GM23338 (cell line): ENCODE measurements at regions not wholly inside any gene's neighbourhood (a gene's known extent, or its start where the extent isn't known, plus 50 kb on each side); places are given as distances from the start of the nearest gene placed in this dataset.

ENCODE experiments used
- ATAC-seq: fragments of 200-7000 bp; cut with Tn5 transposase; 3 replicates; pipeline ENCODE4 v1.9.1; 2020
- DNase-seq: peaks from one replicate; pipeline ENCODE4 v3.0.0-alpha.2; 2015; ENCODE audit warnings: low spot score
- H2AFZ ChIP-seq: fragments of 200-600 bp; sonication (generic); 2 replicates; pipeline ENCODE4 v1.8.0; 2016; ENCODE audit warnings: antibody characterized with exemption, mild to moderate bottlenecking, moderate library complexity
- H3F3A ChIP-seq: fragments of 200-600 bp; sonication (generic); replicated peaks from 2 replicates; pipeline ENCODE4 v1.8.0; 2017; ENCODE audit warnings: antibody characterized with exemption, mixed run types, low read depth
- H3K27ac ChIP-seq: fragments of 200-600 bp; sonication (generic); 2 replicates; pipeline ENCODE4 v1.6.1; 2016; ENCODE audit warnings: low read depth
- H3K27me3 ChIP-seq: fragments of 200-600 bp; sonication (generic); 2 replicates; pipeline ENCODE4 v1.8.0; 2016; ENCODE audit warnings: mild to moderate bottlenecking, mixed run types, moderate library complexity; ENCODE audit not compliant: insufficient read depth
- H3K36me3 ChIP-seq: fragments of 200-600 bp; sonication (generic); 2 replicates; pipeline ENCODE4 v1.8.0; 2016; ENCODE audit warnings: mild to moderate bottlenecking; ENCODE audit not compliant: insufficient read depth
- H3K4me1 ChIP-seq: fragments of 200-600 bp; sonication (generic); 2 replicates; pipeline ENCODE4 v1.8.0; 2016; ENCODE audit warnings: mild to moderate bottlenecking, moderate library complexity; ENCODE audit not compliant: insufficient read depth
- H3K4me2 ChIP-seq: fragments of 200-600 bp; sonication (generic); 2 replicates; pipeline ENCODE4 v1.7.1; 2017; ENCODE audit warnings: mixed run types
- H3K4me3 ChIP-seq: fragments of 200-600 bp; sonication (generic); 2 replicates; pipeline ENCODE4 v1.6.1; 2016; ENCODE audit warnings: mixed run types
- H3K79me2 ChIP-seq: fragments of 200-600 bp; sonication (generic); replicated peaks from 2 replicates; pipeline ENCODE4 v1.8.0; 2017; ENCODE audit warnings: mild to moderate bottlenecking; ENCODE audit not compliant: insufficient read depth
- H3K9me2 ChIP-seq: fragments of 200-600 bp; sonication (generic); 2 replicates; pipeline ENCODE4 v1.8.0; 2017; ENCODE audit not compliant: insufficient read depth
- H4K20me1 ChIP-seq: fragments of 200-600 bp; sonication (generic); replicated peaks from 2 replicates; pipeline ENCODE4 v1.8.0; 2017; ENCODE audit warnings: mild to moderate bottlenecking; ENCODE audit not compliant: insufficient read depth
- H3K27ac Mint-ChIP-seq: 2 replicates; pipeline ENCODE4 v1.8.0; 2020; ENCODE audit warnings: inconsistent platforms, mild to moderate bottlenecking, moderate library complexity, mixed read lengths
- H3K27me3 Mint-ChIP-seq: 3 replicates; pipeline ENCODE4 v1.8.0; 2022; ENCODE audit warnings: low read depth, mild to moderate bottlenecking, moderate library complexity, mixed read lengths, inconsistent platforms; ENCODE audit not compliant: insufficient read depth, poor library complexity
- H3K36me3 Mint-ChIP-seq: 3 replicates; pipeline ENCODE4 v1.8.0; 2021; ENCODE audit warnings: low read depth, mild to moderate bottlenecking, inconsistent platforms, moderate library complexity, mixed read lengths
- H3K4me1 Mint-ChIP-seq: 3 replicates; pipeline ENCODE4 v1.8.0; 2020; ENCODE audit warnings: mild to moderate bottlenecking, inconsistent platforms, mixed read lengths
- H3K4me3 Mint-ChIP-seq: 3 replicates; pipeline ENCODE4 v1.8.0; 2021; ENCODE audit warnings: moderate library complexity, mild to moderate bottlenecking, inconsistent platforms, mixed read lengths
- H3K9me3 Mint-ChIP-seq: 3 replicates; pipeline ENCODE4 v1.8.0; 2020; ENCODE audit warnings: moderate library complexity, mild to moderate bottlenecking, inconsistent platforms, mixed read lengths
- CREB1 ChIP-seq: fragments of 250-450 bp; sonication (Bioruptor Pico); IDR thresholded peaks from 2 replicates; pipeline ENCODE4 v1.5.0; 2020; ENCODE audit warnings: low read depth, mild to moderate bottlenecking, moderate library complexity
- EZH2phosphoT487 ChIP-seq: fragments of 200-600 bp; sonication (generic); IDR thresholded peaks from one replicate; pipeline ENCODE4 v1.8.1; 2018; ENCODE audit warnings: antibody characterized with exemption; ENCODE audit not compliant: unreplicated experiment
- JUNB ChIP-seq: IDR thresholded peaks from one replicate; pipeline ENCODE4 v1.6.1; 2016; ENCODE audit warnings: antibody characterized with exemption; ENCODE audit not compliant: unreplicated experiment
- NANOG ChIP-seq: IDR thresholded peaks from 2 replicates; pipeline ENCODE4 v1.6.1; 2016; ENCODE audit warnings: antibody characterized with exemption, borderline replicate concordance
- STAT1 ChIP-seq: IDR thresholded peaks from one replicate; pipeline ENCODE4 v1.6.1; 2016; ENCODE audit warnings: antibody characterized with exemption; ENCODE audit not compliant: unreplicated experiment
- ZNF114 ChIP-seq: fragments of 250-450 bp; sonication (Bioruptor Pico); IDR thresholded peaks from 2 replicates; pipeline ENCODE4 v1.5.0; 2020; ENCODE audit warnings: mild to moderate bottlenecking, moderate library complexity
- TF ChIP-seq, protein P1 (sequence below), 2 experiments: fragments of 200-600 bp in 1 of 2; sonication (generic) in 1 of 2; conservative IDR thresholded peaks; 2 replicates each; pipeline versions ENCODE4 v1.5.1 to v1.6.1; 2016 to 2017; ENCODE audit warnings: antibody characterized with exemption in 2 of 2, low read depth in 2 of 2, mild to moderate bottlenecking in 2 of 2, moderate library complexity in 1 of 2
- TF ChIP-seq, protein P2 (sequence below): IDR thresholded peaks from one replicate; pipeline ENCODE4 v1.6.1; 2018; ENCODE audit warnings: antibody characterized with exemption; ENCODE audit not compliant: unreplicated experiment

DNA sequence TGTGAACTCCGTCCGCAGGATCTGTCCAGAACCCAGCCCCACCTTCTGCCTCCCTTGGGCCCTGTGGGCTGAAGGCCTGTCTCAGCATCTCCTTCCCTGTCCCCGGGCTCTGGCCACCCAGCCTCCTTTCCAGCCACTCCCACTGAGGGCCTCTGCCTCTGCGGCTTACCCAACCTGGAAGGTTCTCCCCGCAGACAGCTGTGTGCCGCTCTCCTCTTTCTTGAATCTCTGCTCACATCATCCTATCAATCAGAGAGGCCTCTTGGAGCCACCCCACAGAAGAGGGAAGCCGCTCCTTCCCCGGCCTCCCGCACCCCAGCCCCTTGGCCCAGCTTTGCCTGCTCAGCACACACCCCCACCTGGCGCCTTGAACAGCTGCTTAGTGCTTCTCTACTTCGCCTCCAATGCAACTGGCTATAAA, 81.5 kb upstream of the UNC5A start:
- no peak overlapping the region for H3K27ac ChIP-seq
- no peaks in the 10 kb centered on the region for H3K9me2 ChIP-seq
- Mint-ChIP-seq H3K4me1 (peaks cover 36% of the 10 kb centered on the region), H3K36me3 (no peaks in the 10 kb centered on the region; the same call in 2 of the 3 replicates), H3K27me3 (peaks cover 17% of the 10 kb centered on the region), H3K27ac (no peak overlapping the region), H3K9me3 (no peaks in the 10 kb centered on the region), H3K4me3 (no peak overlapping the region)
- no peak for TF ChIP-seq JUNB
- no peak for TF ChIP-seq CREB1 (CRISPR knock-in tag)
- no peak for TF ChIP-seq ZNF114 (CRISPR knock-in tag)
- no peak for TF ChIP-seq STAT1
- TF ChIP-seq NANOG: no peak
- TF ChIP-seq EZH2phosphoT487: no peak
- TF ChIP-seq, protein P1, sequence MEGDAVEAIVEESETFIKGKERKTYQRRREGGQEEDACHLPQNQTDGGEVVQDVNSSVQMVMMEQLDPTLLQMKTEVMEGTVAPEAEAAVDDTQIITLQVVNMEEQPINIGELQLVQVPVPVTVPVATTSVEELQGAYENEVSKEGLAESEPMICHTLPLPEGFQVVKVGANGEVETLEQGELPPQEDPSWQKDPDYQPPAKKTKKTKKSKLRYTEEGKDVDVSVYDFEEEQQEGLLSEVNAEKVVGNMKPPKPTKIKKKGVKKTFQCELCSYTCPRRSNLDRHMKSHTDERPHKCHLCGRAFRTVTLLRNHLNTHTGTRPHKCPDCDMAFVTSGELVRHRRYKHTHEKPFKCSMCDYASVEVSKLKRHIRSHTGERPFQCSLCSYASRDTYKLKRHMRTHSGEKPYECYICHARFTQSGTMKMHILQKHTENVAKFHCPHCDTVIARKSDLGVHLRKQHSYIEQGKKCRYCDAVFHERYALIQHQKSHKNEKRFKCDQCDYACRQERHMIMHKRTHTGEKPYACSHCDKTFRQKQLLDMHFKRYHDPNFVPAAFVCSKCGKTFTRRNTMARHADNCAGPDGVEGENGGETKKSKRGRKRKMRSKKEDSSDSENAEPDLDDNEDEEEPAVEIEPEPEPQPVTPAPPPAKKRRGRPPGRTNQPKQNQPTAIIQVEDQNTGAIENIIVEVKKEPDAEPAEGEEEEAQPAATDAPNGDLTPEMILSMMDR (conservative IDR thresholded peaks at IDR 0.05; ENCODE audit: low read depth in 2 of 2): no peak
- TF ChIP-seq, protein P2, sequence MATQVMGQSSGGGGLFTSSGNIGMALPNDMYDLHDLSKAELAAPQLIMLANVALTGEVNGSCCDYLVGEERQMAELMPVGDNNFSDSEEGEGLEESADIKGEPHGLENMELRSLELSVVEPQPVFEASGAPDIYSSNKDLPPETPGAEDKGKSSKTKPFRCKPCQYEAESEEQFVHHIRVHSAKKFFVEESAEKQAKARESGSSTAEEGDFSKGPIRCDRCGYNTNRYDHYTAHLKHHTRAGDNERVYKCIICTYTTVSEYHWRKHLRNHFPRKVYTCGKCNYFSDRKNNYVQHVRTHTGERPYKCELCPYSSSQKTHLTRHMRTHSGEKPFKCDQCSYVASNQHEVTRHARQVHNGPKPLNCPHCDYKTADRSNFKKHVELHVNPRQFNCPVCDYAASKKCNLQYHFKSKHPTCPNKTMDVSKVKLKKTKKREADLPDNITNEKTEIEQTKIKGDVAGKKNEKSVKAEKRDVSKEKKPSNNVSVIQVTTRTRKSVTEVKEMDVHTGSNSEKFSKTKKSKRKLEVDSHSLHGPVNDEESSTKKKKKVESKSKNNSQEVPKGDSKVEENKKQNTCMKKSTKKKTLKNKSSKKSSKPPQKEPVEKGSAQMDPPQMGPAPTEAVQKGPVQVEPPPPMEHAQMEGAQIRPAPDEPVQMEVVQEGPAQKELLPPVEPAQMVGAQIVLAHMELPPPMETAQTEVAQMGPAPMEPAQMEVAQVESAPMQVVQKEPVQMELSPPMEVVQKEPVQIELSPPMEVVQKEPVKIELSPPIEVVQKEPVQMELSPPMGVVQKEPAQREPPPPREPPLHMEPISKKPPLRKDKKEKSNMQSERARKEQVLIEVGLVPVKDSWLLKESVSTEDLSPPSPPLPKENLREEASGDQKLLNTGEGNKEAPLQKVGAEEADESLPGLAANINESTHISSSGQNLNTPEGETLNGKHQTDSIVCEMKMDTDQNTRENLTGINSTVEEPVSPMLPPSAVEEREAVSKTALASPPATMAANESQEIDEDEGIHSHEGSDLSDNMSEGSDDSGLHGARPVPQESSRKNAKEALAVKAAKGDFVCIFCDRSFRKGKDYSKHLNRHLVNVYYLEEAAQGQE: no peak
- no peaks in the 10 kb centered on the region for H3F3A ChIP-seq
- H3K36me3 ChIP-seq: no peaks in the 10 kb centered on the region
- H4K20me1 ChIP-seq: no peaks in the 10 kb centered on the region
- no peak overlapping the region for H3K4me2 ChIP-seq
- H3K27me3 ChIP-seq: no peaks in the 10 kb centered on the region
- peaks cover 14% of the 10 kb centered on the region; the same call in 1 of the 2 replicates for H3K4me1 ChIP-seq
- H3K4me3 ChIP-seq: no peak overlapping the region
- no peaks in the 10 kb centered on the region for H3K79me2 ChIP-seq
- ATAC-seq (no peak), DNase-seq (no peak)
- no peak overlapping the region for H2AFZ ChIP-seq

DNA sequence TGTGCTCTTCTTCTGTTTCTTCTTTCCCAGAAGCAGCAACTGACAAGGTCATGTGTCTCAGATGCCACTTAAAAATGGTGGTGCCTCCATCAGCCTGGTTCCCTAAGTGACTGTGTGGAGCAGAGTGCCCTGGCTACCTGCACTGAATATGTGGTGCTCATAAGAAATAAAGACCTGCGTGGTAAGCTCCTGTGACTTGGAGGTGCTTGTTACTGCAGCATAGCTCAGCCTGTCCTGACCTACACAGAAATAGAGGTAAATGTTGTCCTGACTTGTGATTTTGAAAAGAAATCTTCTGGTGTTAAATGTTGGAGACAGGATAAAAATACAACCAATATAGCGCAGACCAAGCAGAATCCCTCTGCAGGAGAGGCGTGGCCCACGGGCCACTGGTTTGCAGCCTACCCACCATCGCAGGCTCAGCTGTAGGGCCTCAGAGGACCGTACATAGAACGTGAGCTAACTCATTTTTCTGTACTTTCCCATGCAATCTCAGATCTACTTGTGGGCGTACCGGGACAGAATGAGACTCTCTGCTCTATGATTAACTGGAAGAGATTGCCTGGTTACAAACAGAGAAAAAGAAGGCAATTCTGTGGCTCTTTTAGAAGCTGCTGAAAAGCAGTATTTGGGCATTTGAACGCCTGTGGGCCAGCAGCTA, 79.4 kb upstream of the UNC5A start:
- peaks cover 22% of the 10 kb centered on the region for H3K4me1 Mint-ChIP-seq
- no peak overlapping the region for H3K27ac Mint-ChIP-seq
- DNase-seq (no peak), ATAC-seq (no peak)
- no peak overlapping the region for H3K27ac ChIP-seq
- H2AFZ ChIP-seq: no peak overlapping the region
- TF ChIP-seq CREB1 (CRISPR knock-in tag): no peak
- no peaks in the 10 kb centered on the region for H3K36me3 ChIP-seq
- H3F3A ChIP-seq: no peaks in the 10 kb centered on the region
- no peaks in the 10 kb centered on the region for H3K27me3 ChIP-seq
- H4K20me1 ChIP-seq: no peaks in the 10 kb centered on the region
- no peak overlapping the region for H3K4me3 ChIP-seq
- H3K4me1 ChIP-seq: peaks cover 5% of the 10 kb centered on the region; the same call in 1 of the 2 replicates
- no peak overlapping the region for H3K4me2 ChIP-seq
- no peaks in the 10 kb centered on the region for H3K36me3 Mint-ChIP-seq
- no peaks in the 10 kb centered on the region for H3K9me2 ChIP-seq
- H3K79me2 ChIP-seq: no peaks in the 10 kb centered on the region
- H3K9me3 Mint-ChIP-seq: no peaks in the 10 kb centered on the region; the same call in 2 of the 3 replicates
- peaks cover 15% of the 10 kb centered on the region for H3K27me3 Mint-ChIP-seq
- no peak overlapping the region for H3K4me3 Mint-ChIP-seq
